Upper lobe of left lung (tissue), 4 donors: ENCODE measurements at regions not wholly inside any gene's neighbourhood (a gene's known extent, or its start where the extent isn't known, plus 50 kb on each side); places are given as distances from the start of the nearest gene placed in this dataset.

Experiments
- EP300 ChIP-seq, 4 donors: sonication (generic); formaldehyde crosslinking; IDR thresholded peaks; one replicate each; pipeline ENCODE4 v1.5.1; 2017; ENCODE audit warnings: antibody characterized with exemption in 4 of 4, control low read depth in 2 of 4
- POLR2A ChIP-seq, 4 donors: fragments of 450-650 bp; IDR thresholded peaks; one replicate each; pipeline ENCODE4 v1.5.1; 2016 to 2017; ENCODE audit warnings: antibody characterized with exemption in 4 of 4, mild to moderate bottlenecking in 2 of 4
- POLR2AphosphoS5 ChIP-seq, 2 donors: sonication (generic); formaldehyde crosslinking; IDR thresholded peaks; one replicate each; pipeline ENCODE4 v1.5.1; 2017; ENCODE audit warnings: antibody characterized with exemption in 2 of 2
- TF ChIP-seq, protein P1 (sequence below), 6 experiments: fragments of 450-650 bp in 4 of 6; fragments of 200-600 bp in 2 of 6; sonication (generic) in 2 of 6; IDR thresholded peaks; one replicate each; pipeline ENCODE4 v1.5.1; 2016 to 2019; ENCODE audit warnings: antibody characterized with exemption in 6 of 6

DNA sequence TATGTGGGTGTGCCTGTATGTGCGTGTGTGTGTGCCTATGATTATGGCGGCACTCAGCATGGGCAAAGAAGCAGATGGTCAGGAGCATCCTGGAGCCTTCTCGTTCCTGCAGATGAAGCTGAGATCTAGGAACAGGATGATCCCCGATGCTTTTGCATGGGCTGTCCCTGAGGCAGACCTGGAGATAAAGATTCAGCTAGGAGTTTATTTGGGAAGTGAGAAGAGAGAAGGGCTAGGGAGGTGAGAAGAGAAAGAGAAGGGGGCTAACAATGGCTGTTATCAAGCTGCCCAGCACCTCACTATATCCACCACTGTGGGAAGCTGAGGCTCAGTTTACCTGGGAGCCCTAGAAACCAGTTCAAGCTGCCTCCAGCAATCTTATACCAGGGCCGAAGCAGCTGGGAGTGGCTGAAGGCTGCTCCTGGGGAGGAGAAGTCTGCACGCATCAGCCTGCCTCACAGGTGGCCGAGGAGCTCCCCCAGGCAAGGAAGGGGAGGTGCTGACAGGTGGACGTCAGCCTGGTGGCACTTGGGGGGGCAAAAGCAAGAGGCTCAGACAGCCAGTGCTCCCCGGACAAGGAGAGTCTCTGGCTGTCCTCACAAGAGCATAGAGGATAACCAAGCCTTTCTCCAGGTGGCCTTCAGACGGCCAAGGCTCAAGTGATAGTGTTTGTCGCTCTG, 94.0 kb upstream of the IQSEC1 start:
- TF ChIP-seq POLR2A (IDR thresholded peaks at IDR 0.05) (no peak), EP300 (IDR thresholded peaks at IDR 0.05) (no peak), POLR2AphosphoS5 (IDR thresholded peaks at IDR 0.05) (no peak)
- TF ChIP-seq, protein P1, sequence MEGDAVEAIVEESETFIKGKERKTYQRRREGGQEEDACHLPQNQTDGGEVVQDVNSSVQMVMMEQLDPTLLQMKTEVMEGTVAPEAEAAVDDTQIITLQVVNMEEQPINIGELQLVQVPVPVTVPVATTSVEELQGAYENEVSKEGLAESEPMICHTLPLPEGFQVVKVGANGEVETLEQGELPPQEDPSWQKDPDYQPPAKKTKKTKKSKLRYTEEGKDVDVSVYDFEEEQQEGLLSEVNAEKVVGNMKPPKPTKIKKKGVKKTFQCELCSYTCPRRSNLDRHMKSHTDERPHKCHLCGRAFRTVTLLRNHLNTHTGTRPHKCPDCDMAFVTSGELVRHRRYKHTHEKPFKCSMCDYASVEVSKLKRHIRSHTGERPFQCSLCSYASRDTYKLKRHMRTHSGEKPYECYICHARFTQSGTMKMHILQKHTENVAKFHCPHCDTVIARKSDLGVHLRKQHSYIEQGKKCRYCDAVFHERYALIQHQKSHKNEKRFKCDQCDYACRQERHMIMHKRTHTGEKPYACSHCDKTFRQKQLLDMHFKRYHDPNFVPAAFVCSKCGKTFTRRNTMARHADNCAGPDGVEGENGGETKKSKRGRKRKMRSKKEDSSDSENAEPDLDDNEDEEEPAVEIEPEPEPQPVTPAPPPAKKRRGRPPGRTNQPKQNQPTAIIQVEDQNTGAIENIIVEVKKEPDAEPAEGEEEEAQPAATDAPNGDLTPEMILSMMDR (IDR thresholded peaks at IDR 0.05): no peak
